ENCODE measurements at regions not wholly inside any gene's neighbourhood (a gene's known extent, or its start where the extent isn't known, plus 50 kb on each side); places are given as distances from the start of the nearest gene placed in this dataset.

DNA sequence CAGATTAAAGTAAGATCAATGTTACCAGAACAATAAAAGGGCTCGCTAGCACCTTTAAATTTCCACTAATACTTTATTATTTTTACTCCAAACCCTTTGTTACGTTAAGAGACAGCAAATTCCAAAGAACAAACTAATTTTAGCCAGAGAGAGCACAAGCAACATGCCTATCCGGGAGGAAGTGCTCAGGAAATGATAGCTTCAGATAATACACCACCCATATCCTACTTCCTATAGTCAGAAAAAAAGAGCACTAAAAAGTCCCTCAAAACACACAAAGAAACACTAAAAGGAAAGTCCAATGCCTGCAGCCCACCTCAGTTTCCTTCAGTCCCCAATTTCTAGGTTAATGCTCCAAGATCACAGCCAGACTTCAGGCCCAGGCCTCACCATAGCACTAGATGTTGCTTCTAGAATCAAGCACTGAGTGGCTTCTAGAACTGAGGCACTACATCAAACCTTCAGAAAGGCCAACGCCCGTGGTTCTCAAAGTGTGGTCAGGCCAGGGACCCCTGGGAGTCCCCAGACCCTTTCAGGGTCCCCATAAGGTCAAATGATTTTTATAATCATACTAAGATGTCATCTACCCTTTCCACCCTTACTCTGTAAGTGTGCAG is 142.6 kb downstream of the PSMG1 start:
- DNase-seq (ENCODE audit: insufficient read length, low spot score): no peak
- TF ChIP-seq, protein P1, sequence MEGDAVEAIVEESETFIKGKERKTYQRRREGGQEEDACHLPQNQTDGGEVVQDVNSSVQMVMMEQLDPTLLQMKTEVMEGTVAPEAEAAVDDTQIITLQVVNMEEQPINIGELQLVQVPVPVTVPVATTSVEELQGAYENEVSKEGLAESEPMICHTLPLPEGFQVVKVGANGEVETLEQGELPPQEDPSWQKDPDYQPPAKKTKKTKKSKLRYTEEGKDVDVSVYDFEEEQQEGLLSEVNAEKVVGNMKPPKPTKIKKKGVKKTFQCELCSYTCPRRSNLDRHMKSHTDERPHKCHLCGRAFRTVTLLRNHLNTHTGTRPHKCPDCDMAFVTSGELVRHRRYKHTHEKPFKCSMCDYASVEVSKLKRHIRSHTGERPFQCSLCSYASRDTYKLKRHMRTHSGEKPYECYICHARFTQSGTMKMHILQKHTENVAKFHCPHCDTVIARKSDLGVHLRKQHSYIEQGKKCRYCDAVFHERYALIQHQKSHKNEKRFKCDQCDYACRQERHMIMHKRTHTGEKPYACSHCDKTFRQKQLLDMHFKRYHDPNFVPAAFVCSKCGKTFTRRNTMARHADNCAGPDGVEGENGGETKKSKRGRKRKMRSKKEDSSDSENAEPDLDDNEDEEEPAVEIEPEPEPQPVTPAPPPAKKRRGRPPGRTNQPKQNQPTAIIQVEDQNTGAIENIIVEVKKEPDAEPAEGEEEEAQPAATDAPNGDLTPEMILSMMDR (IDR thresholded peaks at IDR 0.05; ENCODE audit: insufficient read depth, missing control alignments): no peak
- FAIRE-seq: no peak

DNA sequence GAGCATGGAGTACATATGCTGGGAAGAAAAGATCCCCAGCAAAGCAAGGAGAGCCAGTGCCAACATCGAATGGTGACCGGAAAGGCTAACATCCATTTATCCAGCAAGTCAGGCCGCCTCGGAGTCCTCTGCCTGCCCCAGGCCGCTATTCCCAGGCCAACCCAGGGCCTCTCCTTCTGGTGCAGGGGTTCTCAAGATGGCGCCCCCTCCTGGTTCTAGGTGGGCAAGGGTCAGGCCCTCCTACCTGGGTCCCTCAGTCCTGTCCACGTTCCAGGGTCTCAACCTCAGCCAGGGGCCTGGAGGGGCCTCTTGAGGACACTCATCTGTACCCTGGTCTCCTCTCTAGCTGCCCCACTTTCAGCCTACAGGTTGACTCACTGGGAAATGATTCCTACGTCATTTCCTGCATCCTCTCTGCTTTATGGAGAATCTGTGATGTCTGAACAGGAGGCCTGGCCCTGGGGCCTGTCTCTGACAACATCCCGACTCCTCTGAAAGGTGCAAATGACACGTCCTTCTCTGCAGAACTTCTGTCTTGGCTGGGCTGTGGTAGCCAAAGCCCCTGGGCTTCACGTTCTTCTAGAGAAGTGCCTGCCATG is 145.3 kb downstream of the PSMG1 start:
- DNase-seq (ENCODE audit: insufficient read length, low spot score): no peak
- TF ChIP-seq, protein P1 (IDR thresholded peaks at IDR 0.05; ENCODE audit: insufficient read depth, missing control alignments): no peak
- no peak for FAIRE-seq

DNA sequence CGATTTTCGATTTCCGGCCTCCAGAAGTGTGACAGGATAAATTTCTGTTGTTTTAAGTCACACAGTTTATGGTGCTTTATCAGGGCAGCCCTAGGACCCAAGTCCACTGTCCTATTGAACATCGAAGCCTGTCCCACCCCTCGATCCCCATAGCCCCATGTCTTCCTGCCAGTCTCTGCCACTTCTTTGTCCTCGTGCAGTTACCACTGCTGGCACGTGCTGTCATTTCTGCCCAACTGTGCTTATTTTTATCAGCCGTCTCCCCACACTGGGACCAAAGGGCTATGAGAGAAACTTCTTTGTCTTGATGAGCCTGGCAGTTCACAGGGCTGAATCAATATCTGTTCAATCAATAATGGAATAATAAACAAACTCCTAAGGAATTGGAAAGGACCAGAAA is 146.7 kb downstream of the PSMG1 start:
- TF ChIP-seq, protein P1 (IDR thresholded peaks at IDR 0.05; ENCODE audit: insufficient read depth, missing control alignments): no peak
- DNase-seq (ENCODE audit: insufficient read length, low spot score) (no peak), FAIRE-seq (no peak)

DNA sequence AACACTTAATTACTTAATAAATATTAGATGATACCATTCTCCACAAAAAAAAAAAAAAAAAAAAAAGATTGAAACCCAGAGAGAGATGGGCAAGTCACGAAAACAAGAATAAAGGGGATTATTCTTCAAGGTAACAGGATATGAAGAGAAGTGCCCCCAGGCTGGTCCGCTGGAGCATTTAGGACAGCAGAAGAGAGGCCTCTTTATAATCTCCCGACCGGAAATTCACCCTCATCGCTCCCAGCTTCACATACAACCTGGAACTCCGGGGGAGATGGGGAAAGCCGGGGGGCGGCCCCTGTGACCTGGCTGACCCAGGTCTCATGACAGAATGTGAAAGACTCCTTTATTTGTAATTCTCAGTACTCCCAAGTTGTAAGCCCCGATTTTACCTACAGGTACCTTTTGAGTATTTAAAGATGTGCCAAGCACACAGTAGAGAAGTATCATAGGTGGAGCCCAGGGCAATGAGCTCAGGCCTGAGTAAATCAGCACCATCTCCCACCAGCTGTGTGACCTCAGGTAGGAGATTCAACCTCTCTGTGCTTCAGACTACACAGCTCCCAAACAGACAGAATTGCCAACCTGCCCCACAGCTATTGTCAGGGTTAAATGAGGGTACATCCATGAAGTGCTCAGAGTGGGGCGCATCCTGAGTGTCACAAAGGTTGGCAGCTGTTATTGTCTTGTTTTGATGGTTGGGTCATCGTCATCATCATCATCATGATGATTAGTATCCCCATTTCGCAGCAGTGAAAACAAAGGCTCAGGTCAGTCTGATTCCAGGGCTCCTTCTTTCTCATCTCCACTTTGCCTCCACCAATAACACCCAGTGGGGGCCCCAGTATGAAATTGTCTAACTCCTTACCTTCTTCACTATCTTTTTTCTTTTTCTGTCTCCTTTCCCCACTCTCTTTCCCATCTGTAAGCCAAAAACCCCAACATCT is 148.4 kb downstream of the PSMG1 start:
- TF ChIP-seq, protein P1 (IDR thresholded peaks at IDR 0.05; ENCODE audit: insufficient read depth, missing control alignments): no peak
- FAIRE-seq: no peak
- no peak for DNase-seq (ENCODE audit: insufficient read length, low spot score)

DNA sequence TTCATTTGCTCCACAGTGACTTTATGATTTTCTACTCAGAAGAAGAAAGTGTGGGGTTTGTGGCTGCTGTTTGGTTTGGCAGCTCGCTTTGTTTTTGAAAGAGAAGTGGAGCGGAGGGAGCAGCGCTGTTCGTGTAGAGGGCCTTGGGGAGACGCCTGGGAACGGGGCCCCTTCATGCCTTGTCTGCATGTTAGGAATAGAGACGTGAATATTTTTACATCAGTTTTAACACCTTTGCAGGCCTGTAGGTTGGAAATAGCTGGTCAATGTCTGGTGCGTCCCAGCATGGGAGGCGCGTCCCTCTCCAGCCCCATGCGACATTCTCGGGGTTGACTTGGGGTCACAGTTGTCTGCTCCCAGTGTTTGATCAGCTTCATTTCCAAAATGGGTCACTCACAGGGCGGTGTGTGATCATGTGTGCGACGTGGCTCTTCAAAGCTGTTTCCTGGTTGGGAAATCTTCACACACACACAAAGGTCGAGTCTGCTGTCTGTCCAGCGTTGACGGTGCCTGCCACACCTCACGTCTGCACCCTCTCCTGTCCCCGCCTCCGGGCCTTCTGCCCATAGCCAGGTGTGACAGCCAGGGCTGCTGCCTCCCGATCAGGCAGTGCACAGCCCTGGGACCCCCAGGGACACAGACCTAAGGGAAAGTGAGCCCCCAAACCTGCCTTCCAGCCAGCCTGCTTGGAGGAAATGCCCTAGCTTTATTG is 149.2 kb downstream of the PSMG1 start:
- TF ChIP-seq, protein P1 (IDR thresholded peaks at IDR 0.05; ENCODE audit: insufficient read depth, missing control alignments): no peak
- DNase-seq (ENCODE audit: insufficient read length, low spot score) (no peak), FAIRE-seq (no peak)

DNA sequence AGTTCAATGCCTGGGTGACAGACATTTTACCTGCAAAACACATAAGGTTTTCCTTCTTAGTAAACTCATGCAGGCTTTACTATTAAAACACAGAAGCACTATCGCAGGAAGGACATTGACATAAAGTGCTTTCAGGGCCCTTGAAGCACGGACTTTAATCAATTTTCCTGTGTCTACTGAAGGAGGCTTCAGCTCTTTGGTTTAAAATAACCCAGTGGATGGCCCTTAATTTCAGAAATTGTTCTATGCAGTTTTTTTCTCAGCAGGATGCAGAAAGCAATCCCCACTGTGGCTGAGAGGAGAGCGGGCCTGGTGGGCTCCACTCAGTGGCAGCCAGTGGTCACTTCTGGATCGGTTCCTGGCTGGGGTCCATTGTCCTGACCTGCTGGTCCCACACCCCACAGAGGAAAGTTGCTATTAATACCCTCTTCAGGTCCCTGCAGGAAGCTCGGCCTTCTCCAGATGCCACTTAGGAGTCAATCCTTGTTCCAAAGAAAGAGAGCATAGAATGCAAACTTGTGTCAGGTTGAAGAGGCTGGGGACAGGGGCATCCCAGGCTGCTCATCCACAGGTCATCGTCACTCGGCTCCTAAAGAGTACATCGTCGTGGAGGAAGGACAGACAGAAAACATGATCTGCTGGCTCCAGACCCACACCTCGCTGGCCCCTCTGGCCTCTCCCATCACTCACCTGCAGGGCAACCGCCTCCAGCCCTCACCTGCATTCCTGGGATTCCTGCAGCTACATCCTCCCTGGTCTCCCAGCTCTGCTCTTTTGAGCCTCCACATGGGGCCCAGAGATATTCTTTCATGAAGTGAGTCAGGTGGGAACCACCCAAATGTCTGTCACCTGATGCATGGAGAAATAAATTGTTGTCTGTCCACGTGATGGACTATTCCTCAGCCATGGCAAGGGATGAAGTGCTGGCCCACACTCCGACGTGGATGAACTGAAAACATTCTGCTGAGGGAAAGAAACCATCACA is 153.1 kb downstream of the PSMG1 start:
- FAIRE-seq (no peak), DNase-seq (ENCODE audit: insufficient read length, low spot score) (no peak)
- TF ChIP-seq, protein P1 (IDR thresholded peaks at IDR 0.05; ENCODE audit: insufficient read depth, missing control alignments): no peak
